ENCODE measurements at regions not wholly inside any gene's neighbourhood (a gene's known extent, or its start where the extent isn't known, plus 50 kb on each side); places are given as distances from the start of the nearest gene placed in this dataset.
"Not testable (repeated sequence)": the region's sequence is repeated elsewhere in the genome, so short reads cannot be mapped to it uniquely, and the experiment has no call there.

DNA sequence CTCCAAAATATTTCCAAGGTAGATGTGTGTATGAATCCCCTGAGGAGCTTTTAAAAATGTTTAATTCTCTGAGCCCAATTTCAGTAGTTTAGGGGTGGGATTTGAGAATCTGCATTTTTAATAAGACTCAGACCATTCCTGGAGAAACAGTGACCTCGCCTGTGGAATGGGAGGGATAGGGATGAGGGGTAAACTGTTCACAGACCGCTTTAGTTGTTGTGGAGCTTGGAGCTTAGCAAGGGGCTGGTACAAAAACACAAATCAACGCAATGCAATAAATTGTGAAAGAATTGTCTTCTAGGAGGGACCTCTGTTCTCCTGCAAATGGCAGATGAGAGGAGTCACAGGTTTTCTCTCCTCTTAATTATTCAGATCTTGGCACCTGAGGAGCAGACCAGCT lies 239.3 kb upstream of the SULF2 start:
- DNase-seq: no peak

DNA sequence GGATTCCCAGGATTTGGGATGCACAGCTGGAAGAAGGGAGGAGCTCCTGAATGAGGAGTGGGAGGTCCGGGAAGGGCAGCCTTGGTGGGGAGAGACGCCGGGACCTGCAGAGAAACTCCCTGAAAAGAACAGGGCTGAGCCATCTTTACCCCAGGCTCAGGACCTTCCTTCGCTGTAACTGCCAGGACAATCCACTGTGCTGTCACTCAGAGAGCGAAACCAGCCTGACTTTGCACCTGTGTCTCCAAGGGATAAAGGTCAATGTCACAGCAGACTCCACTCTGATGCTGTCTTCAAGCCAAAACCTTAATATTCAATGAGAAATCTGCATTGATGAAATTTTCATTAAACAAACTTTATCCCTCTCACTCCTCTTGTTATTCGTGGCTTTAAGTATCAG lies 235.4 kb upstream of the SULF2 start:
- not testable (repeated sequence) for DNase-seq

DNA sequence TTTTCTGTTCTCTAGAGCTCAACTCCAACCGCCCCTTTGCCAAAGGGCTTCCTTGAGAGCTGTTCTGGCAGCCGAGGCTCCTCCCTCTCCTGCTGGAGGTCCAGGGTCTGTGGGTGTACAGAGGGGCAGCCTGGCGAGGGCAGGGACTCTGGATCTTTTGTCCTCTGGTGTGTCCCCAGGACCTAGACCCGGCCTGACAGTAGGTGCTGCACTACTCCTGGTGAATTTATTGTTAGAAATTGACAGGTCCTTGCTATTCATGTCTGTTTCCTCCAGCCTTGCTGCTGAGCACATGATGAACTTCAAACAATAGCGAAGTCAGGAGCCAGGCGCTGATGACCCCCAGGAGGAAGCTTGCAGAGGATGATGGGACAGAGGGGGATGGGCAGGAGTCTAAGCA lies 234.7 kb upstream of the SULF2 start:
- no peak for DNase-seq

DNA sequence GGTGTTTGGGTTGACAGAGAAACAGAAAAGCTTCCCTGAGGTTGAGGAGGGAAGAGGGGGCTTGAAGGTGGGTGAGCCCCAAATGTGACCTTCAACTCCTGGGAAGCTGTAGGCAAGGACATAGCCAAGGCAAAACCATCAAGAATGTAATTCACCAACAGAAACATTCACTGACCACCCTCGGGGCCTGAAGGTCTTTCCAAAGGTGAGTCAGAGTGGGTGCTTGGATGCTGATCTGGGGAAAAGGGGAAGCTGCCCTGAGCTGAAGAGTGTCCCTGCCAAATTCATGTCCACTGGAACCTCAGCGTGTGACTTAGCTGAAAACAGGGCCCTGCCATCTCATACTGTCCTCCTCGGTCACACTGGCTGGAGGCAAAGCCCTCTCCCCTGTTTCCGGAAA lies 234.2 kb upstream of the SULF2 start:
- DNase-seq: no peak

DNA sequence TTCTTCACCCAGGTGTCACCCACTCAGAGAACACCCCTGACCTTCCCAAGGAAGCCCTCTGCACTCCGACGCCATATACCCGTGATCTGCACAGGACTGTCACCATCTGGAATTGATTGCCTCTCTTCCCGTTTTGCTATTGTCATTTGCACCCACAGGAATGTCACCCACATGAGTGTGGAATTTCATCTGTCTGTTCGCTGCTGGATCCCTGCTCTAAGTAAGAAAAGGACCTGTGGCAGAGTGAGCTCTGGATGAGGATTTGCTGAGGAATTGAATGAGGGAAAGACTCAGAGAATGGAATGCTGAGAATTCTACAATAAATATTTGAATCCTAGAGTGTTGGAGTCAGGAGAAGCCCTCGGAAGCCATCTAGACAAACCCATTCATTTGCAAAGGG lies 233.6 kb upstream of the SULF2 start:
- DNase-seq: not testable (repeated sequence)

DNA sequence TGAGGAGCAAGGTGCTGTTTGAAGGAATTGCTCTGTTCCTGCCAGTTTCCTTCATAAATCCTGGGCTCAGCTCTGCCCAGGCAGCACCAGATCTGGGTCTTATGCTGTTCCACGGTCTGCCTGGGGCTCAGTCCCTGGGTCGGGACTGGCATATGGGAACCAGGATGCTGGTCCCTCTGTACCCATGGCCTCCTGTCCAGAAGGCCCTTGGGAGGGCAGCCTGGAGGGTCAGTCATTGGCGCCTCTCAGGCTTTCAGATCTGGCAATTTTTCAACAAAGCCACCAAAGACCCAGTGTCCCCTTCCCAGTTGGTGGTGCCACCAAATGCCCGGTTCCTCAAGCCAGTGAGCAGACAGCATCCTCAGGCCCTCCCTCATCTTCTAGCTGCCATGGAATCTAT lies 232.7 kb upstream of the SULF2 start:
- no peak for DNase-seq

DNA sequence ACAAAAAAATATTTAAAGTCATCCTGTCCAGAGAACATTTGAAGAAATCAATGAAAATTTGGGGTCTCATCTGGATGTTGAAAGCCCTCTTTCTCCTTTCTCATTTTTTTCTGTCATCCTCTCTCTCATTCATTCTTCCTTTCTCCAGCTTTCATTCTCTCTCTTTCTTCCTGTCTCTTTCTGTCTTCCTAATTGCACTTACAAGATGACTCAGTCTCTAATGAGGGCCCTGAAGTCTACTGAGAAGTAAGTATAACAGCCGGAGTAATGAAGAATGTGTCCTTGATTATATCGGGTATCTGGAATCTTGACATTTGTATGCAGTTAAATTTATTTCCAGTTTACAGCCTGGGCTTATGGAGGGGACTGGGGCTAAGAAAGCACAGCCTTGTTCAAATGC lies 232.2 kb upstream of the SULF2 start:
- no peak for DNase-seq

DNA sequence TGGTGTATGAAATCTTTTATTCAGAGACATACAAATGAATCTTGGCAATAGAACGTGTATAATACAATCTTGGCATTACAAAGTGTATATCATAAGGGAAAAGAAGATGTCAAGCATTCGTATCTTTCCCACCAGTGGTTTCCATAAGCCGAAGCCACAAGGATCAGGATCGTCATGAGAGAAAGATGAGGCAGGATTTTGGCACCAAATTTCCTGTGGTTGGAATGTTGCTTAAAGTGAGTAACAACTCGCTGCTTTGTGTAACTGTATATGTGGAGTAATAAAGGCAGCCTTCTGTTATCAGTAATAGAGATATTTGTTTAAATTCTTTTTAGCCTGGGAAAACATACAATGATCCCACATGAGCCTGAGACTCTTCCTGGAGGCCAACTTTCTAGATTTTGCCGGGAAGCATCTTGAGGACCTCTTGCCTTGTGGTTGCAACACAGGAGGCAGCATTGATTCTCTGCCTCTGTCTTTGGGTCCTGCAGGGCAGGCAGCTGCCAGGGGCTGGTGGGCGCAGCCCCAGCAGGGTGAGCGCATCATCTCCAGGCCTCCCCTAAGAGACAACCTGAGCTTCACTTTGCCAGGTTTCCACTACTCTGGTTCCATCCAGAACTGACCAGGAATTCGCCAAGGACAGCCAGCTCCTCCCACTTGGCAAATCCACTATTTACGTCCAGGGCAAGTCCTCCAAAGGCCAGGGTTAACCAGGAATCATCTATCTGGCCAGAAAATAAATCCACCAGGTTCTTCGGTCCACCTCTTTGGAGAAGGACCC lies 230.9 kb upstream of the SULF2 start:
- DNase-seq: no peak

DNA sequence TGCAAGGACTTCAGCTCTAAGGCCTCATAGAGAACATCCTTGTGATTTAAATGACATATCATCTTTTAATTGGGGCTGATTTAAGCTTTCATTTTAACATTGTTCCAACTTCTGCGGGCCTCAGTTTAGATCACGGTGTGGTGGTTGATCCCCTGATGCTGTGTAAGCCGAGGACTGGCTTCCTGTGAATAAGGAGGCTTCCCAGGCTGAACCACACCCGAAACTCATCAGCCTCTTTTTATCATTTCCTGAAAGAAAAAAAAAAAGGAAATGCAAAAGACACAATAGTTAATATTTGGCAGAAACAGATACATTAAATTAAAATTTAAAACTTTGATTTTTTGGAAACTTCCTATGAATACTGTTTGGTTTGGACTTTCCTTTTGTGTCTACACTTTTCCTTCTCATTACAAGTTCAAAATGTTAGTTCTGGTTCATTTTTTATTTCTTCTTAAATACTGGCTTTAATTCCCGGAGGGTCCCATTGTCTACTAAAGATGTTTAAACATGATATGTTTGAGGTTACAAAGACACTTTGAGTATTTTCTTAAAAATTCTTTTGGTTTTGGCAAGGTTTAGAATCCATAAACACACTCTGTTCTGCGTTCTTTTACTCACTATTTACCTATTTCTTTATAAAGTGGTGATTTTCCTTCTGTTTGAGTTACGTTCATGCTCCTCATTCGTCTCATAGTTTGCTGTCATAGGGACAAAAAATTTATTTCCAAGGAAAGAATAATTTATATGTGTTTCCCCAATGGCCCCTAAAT lies 230.0 kb upstream of the SULF2 start:
- no peak for DNase-seq

DNA sequence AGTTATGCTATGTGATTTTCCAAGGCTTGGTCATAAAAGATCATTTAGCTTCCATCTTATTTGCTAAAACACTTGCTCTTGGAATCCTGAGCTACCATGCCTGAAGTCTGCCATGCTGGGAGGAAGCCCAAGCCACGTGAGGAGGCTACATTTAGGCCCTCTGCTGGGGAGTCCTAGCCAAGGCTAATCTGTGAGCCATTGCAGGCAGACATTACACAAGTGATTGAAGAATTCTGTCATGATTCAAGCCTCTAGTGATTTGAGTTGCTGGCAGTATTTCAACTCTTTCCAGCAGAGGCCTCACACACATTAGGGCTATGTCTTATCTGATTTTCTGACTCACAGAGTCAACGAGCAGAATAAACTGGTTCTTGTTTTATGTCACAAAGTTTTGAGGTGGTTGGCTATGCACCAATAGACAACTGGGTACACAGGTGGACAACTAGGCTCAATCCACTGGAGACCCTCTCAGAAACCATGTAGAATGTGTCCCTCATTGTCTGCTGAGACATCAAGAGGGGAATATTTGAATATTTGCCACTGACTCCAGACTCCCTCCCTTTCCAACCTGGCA lies 227.2 kb upstream of the SULF2 start:
- no peak for DNase-seq

DNA sequence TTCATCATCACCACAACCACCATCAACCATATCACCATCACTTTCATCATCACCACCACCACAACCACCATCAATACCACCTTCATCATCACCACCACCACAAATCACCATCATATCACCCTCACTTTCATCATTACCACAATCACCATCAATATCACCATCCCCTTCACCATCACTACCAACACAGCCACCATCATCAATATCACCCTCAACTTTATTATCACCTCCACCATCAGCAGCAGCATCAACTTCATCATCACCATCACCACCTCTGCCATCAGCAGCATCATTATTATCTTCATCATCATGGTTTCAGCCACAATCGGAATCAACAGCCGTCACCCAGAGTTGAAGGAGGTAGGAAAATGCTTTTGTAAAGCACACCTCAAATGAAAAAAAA lies 225.7 kb upstream of the SULF2 start:
- DNase-seq: no peak

DNA sequence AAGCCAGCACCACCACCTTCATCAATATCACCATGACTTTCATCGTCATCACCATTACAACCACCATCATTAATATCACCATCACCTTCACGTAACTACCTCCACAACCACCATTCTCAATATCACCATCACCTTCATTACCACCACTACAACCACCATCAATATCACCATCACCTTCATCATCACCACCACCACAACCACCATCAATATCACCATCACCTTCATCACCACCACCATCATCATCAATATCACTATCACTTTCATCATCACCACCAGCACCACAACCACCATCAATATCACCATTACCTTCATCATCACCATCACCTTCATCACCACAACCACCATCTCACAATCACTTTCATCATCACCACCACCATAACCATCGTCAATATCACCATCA lies 225.3 kb upstream of the SULF2 start:
- DNase-seq: no peak

DNA sequence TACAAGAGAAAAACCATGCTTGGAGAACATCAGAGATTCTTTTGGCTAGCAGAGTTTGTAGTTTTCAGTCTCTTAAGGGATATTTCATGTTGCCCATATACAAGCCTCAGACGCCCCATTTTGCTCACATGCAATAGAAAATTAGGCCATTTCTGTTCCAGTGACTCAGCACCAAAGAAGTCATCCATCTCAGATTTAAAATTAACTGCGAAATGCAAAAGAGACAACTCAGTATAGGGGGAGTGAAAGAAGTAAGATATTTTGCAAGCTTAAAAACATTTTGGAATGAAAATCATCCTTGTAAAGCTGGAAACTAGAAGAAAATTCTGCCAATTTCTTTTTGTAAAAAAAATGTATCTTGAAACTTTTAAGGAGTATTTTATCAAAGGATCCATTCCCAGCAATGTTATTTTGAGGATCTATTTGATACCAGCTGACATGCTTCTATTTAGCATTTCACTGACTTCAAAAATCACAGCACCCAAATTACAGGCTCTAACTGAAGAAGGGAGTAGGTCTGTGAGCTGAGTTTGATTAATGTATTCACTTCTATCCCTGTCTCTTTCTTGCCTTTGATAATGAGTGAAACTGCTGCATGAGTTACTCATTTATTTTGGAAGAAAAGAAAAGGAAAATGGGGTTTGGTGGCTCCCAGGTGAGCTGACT lies 223.7 kb upstream of the SULF2 start:
- DNase-seq: no peak

DNA sequence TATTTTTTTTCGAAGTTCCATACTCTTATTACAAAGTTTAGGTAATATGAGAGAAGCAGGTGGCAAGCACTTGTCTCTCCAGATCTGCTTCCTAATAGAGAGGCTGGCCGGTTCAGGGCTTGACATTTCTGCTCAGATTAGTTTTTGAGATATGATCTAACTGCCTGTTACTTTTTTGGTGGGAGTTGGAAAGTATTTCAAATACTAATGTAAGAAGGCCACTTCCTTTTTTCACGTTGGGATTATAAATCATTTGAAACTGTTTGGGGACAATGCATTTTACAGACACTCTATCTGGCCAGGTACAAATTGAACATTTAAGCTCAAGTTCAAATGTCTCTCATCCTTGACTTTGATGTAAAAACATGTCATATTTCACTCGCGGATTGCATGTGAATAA lies 222.1 kb upstream of the SULF2 start:
- no peak for DNase-seq

DNA sequence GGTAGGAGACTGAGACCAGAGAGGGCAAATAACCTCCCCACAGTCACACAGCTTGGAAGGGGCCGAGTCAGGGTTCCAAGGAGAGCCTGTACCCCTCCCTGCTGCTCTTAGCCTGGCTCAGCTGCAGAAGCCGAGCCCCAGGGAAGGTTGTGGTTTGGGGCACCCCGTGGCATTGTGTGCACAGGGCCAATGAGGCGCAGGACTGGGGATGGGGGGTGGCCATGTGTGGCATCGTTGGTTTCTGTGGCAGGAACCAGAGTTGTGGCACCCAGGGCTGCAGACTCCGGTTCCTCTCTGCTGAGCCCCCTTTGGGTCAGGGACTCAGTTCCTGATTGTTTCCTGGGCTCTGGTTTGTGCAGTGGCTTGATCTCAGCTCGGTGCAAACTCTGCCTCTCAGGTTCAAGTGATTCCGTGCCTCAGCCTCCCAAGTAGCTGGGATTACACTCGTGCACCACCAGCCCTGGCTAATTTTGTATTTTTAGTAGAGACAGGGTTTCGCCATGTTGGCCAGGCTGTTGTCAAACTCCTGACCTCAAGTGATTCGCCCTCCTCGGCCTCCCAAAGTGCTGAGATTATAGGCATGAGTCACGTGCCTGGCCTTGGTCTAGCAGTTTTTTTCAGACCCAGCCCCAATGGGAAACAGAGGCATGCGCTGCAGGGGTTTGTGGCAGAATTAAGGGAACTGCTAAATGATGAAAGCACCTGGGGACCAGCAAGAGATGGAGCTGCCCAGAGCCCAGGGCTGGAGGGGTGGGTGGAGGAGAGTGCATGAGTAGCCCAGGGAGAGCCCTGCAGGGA lies 221.0 kb upstream of the SULF2 start:
- DNase-seq: no peak

DNA sequence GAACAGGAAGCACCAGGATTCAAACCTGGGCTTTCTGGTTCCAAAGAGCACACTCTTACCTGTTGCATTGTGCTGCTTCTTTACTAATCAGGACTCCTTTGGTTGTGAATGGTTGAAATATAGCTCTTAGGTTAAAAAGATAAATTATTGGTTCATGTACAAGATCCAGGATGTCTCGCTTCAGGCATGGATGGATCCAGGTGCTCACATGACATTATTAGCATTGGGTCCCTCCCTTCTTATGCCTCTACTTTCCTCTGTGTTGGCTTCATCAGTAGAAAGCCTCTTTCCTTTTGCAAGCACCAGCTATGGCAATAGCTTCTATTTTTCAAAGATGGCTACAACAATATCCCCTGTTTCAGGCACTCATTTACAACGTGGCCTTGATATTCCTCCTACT lies 217.7 kb upstream of the SULF2 start:
- DNase-seq: no peak

DNA sequence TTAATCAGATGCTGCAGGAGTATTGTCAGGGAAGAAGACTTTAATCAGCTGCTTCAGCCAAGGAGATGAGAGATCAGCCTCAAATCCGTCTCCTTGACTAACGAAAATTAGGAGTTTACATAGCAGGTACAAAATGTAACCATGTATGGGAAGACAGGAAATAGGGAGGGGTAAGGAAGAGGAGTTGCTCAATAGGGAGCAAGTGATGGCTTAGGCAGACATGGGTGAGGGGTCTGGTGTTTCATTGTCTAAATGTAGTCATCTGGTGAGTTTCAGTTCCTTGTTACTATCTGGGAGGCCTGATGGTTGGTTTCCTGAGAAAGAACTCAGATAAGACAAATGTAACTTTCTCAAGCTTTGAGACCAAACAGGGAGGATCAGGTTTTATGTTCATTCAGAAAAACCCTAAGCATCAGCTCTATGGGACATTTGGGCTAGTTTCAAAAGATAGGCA lies 217.3 kb upstream of the SULF2 start:
- no peak for DNase-seq

DNA sequence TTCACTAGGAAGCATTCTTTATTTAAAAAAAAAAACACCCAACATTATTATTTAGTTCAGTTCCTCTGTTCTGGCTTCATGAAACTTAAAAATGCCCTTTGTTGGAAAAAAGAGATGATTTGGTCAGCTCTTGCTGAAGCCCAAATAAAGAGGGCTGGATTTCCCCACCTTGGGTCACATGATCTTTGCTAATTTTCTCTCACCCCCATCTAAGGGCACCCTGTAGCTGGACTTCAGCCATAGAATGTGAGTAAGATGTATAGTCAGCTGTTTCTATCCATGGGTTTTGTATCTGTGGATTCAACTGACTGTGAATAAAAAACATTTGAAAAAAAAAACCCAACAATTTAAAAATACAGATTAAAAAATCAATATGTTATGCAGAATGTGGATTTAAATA lies 213.9 kb upstream of the SULF2 start:
- no peak for DNase-seq

DNA sequence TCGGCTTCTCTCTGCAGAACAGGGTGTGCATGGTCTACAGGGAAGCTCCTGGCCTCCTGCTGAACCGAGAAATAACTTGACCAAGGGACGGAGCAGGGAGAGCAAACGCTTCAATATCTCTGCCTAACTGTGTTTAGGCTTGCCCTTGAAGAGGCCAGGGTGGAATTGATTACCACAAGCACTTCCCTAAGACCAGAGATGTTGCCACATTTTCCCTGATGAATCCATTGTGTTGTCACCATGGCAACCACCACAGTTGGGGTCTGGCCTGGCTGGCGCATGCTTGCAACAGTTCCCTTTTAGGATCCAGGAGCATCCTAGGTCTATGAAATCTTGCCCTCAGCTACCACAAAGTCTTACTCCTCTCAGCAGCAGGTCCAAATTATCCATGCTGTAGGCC lies 213.5 kb upstream of the SULF2 start:
- no peak for DNase-seq

DNA sequence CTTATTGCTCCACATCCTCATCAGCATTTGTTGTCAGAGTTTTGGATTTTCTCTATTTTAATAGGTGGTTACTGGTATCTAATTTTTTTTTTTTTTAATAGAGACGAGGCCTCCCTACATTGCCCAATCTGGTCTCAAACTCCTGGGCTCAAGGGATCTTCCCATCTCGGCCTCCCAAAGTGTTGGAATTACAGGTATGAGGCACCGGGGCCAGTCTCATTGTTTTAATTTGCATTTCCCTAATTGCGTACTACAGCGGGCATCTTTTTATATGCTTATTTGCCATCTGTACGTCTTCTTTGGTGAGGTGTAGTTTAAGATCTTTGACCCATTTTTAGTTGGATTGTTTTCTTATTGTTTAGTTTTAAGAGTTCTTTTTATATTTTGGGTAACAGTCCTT lies 210.4 kb upstream of the SULF2 start:
- no peak for DNase-seq

DNA sequence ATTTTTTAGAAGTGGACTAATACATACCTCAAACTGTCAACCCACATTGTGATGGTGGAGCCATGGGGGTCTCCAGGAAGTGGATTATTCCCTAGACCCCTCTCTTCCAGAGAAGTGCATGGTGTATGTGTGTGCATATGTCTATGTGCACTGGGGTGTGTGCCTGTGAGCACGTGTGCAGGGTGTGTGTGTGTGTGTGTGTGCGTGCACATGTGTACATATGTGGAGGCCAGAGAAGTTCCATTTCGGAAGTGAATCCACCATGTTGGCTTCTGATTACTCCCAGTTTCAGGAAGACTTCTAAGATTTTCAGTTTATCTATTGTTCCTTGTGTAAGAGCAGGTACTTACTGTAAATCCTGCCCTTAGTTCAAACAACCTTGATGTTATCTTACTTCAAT lies 208.5 kb upstream of the SULF2 start:
- no peak for DNase-seq

DNA sequence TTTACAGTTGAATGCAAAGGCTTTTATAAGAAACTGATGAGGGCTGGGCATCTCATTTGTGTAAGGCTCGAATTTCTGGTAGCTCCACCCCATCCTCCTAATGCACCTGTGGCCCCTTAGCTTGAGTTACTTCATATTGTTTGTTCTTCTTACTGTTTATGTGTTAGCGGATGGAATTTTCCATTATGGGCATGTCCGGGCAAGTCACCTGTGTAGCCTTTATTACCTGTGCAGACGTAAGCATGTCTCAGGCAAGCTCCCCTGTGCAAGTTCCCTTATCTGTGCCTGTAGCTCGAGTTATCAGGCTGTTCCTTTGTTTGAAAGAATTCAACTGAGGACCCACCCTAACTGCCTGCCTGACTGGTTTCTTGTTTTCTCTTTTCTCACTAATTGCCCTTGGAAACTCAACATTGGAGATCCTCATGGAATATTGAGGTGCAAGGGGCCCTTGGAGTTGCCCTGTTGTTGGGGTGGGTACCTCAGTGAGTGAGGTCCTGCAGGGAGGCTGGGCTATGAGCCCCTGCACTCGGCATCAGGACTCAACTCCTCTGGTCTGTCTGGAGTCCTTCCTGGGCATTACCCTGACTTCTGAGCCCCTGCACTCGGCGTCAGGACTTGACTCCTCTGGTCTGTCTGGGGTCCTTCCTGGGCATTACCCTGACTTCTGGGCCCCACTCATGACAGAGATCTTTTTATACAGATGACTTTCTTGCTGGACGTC lies 207.9 kb upstream of the SULF2 start:
- no peak for DNase-seq
